ENCODE measurements at regions not wholly inside any gene's neighbourhood (a gene's known extent, or its start where the extent isn't known, plus 50 kb on each side); places are given as distances from the start of the nearest gene placed in this dataset.
"Not testable (repeated sequence)": the region's sequence is repeated elsewhere in the genome, so short reads cannot be mapped to it uniquely, and the experiment has no call there.

DNA sequence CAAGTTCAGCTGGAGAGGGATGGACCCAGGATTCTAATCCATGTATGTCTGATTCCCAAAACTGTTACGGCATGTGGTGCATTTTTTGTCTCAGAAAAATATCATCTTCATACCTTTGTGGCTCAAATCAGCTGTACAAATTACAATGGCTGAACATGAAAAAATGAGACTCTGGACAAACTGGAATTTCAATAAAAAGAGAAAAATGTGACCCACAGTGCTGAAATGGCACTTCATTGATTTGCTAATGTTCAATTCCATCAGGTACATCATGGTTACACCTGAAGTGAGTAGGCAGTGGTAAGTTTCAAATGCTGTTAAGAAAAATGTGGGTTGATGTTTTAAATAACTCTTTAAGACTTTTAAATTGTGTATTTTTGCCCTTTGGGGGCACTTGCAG lies 165.6 kb upstream of the CAND1 start:
- DNase-seq (ENCODE audit: low read depth): no peak
- H3K4me3 ChIP-seq (ENCODE audit: control insufficient read depth, low read depth, low read length): no peak overlapping the region
- no peak for TF ChIP-seq CTCF (IDR thresholded peaks at IDR 0.05; ENCODE audit: control insufficient read depth, insufficient read depth, low read depth, low read length, missing control alignments)

DNA sequence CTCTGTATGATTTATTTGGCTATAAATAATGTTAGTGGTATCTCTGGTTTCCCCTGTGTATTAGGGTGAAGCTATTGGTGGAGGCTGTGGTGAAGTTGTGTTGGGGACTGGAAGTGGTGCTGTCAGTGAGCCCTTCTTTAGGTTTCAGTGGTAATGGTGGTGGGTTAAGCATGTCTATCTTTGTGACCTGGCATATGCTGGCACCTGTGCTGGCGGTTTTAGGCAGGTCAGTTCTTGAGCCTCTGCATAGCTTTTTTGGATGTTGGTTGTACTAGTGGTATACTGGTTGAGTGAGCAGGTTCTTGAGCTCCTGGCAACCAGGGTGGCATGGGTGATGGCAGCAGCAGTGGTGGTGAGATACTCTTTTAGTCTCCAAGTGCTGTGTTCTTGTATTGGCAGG lies 161.9 kb upstream of the CAND1 start:
- H3K4me3 ChIP-seq (ENCODE audit: control insufficient read depth, low read depth, low read length): no peak overlapping the region
- DNase-seq (ENCODE audit: low read depth): no peak
- no peak for TF ChIP-seq CTCF (IDR thresholded peaks at IDR 0.05; ENCODE audit: control insufficient read depth, insufficient read depth, low read depth, low read length, missing control alignments)

GRCh38 chr12:67107751-67108269 lies 161.3 kb upstream of the CAND1 start:
- H3K4me3 ChIP-seq (ENCODE audit: control insufficient read depth, low read depth, low read length): no peak overlapping the region
- DNase-seq (ENCODE audit: low read depth): no peak
- no peak for TF ChIP-seq CTCF (IDR thresholded peaks at IDR 0.05; ENCODE audit: control insufficient read depth, insufficient read depth, low read depth, low read length, missing control alignments)

DNA sequence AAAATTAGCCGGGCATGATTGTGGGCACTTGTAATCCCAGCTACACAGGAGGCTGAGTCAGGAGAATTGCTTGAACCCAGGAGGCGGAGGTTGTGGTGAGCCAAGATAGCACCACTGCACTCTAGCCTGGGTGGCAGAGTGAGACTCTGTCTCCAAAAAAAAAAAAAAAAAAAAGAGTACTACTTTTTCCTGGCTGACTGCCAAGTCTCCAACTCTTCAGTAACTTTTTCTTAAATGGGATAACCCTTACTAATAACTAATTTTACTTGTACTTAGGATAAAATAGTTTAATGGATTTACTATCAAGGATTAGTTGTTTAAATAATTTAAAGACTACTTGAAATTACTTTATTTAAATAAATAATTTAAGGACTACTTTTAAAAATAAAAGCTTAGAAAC lies 158.8 kb upstream of the CAND1 start:
- H3K4me3 ChIP-seq (ENCODE audit: control insufficient read depth, low read depth, low read length): not testable (repeated sequence)

GRCh38 chr12:67111182-67111581 lies 158.0 kb upstream of the CAND1 start:
- no peak for DNase-seq (ENCODE audit: low read depth)
- TF ChIP-seq CTCF (IDR thresholded peaks at IDR 0.05; ENCODE audit: control insufficient read depth, insufficient read depth, low read depth, low read length, missing control alignments): no peak
- no peak overlapping the region for H3K4me3 ChIP-seq (ENCODE audit: control insufficient read depth, low read depth, low read length)

More for the DNA sequence above, 158.8 kb upstream of the CAND1 start:
- DNase-seq (ENCODE audit: low read depth): not testable (repeated sequence)

- TF ChIP-seq CTCF (IDR thresholded peaks at IDR 0.05; ENCODE audit: control insufficient read depth, insufficient read depth, low read depth, low read length, missing control alignments): no peak
- no peak for DNase-seq (ENCODE audit: low read depth)
- H3K4me3 ChIP-seq (ENCODE audit: control insufficient read depth, low read depth, low read length): no peak overlapping the region
These were observed 156.6 kb upstream of the CAND1 start for GRCh38 chr12:67112586-67112985.

GRCh38 chr12:67116134-67116533 lies 153.0 kb upstream of the CAND1 start:
- H3K4me3 ChIP-seq (ENCODE audit: control insufficient read depth, low read depth, low read length): no peak overlapping the region
- no peak for TF ChIP-seq CTCF (IDR thresholded peaks at IDR 0.05; ENCODE audit: control insufficient read depth, insufficient read depth, low read depth, low read length, missing control alignments)
- no peak for DNase-seq (ENCODE audit: low read depth)

Data from AG09309 (cell line).